Spinal cord (tissue), 9 donors: ENCODE measurements at regions not wholly inside any gene's neighbourhood (a gene's known extent, or its start where the extent isn't known, plus 50 kb on each side); places are given as distances from the start of the nearest gene placed in this dataset.

Experiments used
- DNase-seq, 6 donors: peaks; one replicate each; pipeline versions ENCODE4 v3.0.0 to v3.0.0-alpha.2; 2013 to 2015; ENCODE audit warnings: low spot score in 6 of 6, low read depth in 4 of 6
- H3K27ac ChIP-seq: one replicate; pipeline ENCODE4 v1.5.1; 2013; ENCODE audit warnings: low read depth, low read length, control low read depth
- H3K27me3 ChIP-seq: one replicate; pipeline ENCODE4 v1.6.1; 2013; ENCODE audit warnings: low read length; ENCODE audit not compliant: control insufficient read depth, insufficient read depth
- H3K36me3 ChIP-seq: one replicate; pipeline ENCODE4 v1.6.1; 2013; ENCODE audit warnings: low read length; ENCODE audit not compliant: control insufficient read depth, insufficient read depth
- H3K4me1 ChIP-seq: one replicate; pipeline ENCODE4 v1.6.1; 2013; ENCODE audit warnings: low read length; ENCODE audit not compliant: control insufficient read depth, insufficient read depth
- H3K4me3 ChIP-seq: one replicate; pipeline ENCODE4 v1.5.1; 2013; ENCODE audit warnings: low read depth, low read length, control low read depth
- H3K9me3 ChIP-seq: one replicate; pipeline ENCODE4 v1.6.1; 2013; ENCODE audit warnings: low read length; ENCODE audit not compliant: control insufficient read depth, insufficient read depth
- WGBS: methylation state at CpG from one replicate; pipeline ENCODE4 v1.1.5; 2013; ENCODE audit warnings: missing lambda C conversion rate; ENCODE audit not compliant: insufficient coverage; 5-methylcytosine and 5-hydroxymethylcytosine counted together
- donor health status: healthy.

DNA sequence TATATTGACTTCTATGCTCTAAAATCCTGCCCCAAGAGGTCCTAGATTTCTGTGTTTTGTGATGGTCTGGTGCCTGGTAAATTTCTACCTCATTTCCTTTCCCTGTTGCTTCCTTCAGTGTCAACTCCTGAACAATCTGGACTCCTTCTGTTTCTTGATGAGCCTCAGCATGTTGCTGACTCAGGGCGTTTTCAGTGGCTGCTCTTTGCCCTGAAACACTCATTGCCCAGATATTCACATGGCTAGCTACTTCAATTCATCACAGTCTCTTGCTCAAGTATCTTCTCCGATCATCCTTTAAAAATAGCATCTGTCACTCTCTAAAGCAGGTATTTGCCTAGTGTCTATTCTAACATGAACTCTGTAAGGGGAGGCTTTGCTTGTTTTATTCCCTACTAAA lies 526.3 kb upstream of the RAG2 start:
- no peaks in the 10 kb centered on the region for H3K9me3 ChIP-seq
- no peak for DNase-seq
- no peaks in the 10 kb centered on the region for H3K36me3 ChIP-seq
- WGBS = 67% methylated on average over 1 of the region's 2 CpGs
- H3K27ac ChIP-seq = no peak overlapping the region
- no peaks in the 10 kb centered on the region for H3K4me1 ChIP-seq
- no peaks in the 10 kb centered on the region for H3K27me3 ChIP-seq
- no peak overlapping the region for H3K4me3 ChIP-seq

DNA sequence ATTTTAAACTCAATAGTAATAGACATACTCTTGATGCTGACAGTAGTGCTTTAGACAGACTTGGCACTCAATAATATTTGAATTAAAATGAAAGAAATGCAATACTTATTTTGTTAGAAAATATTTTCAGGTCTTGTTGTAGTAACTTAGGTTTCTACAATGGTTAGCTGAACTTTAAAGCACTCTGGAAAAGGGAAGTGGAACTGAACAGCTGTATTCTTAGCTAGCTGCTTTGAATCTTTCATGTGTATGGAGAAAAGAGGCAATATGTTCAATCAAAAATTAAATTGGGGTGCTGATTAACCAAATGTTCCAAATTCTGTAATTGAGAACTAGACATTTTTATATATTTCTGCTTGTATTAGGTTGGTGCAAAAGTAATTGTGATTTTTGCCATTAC lies 517.9 kb upstream of the RAG2 start:
- no peaks in the 10 kb centered on the region for H3K9me3 ChIP-seq
- no peaks in the 10 kb centered on the region for H3K4me1 ChIP-seq
- H3K27me3 ChIP-seq = no peaks in the 10 kb centered on the region
- DNase-seq = no peak
- no peaks in the 10 kb centered on the region for H3K36me3 ChIP-seq
- no peak overlapping the region for H3K27ac ChIP-seq
- no peak overlapping the region for H3K4me3 ChIP-seq

DNA sequence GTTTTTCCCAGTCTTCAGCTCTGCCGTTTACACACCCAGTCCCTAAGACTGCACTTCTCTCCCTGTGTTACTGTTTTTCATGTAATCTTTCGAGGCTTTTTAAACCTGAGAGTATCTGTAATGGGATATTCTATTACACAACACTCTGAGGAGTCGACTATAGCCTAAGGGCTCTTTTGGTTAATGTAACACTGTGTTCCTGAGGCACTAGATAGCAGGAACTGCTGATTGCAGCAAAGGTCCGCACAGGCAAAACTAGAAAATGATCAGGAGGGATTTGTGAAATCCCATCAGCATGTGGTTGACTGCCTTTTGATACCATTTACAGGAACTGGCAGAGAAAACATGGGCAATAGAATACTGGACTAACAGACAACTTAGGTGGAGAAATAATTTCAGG lies 512.3 kb upstream of the RAG2 start:
- DNase-seq = peak in 1 of 6 donors; percentile 32
- no peaks in the 10 kb centered on the region for H3K27me3 ChIP-seq
- H3K36me3 ChIP-seq = no peaks in the 10 kb centered on the region
- H3K27ac ChIP-seq = no peak overlapping the region
- no peaks in the 10 kb centered on the region for H3K4me1 ChIP-seq
- 84% methylated on average over 2 of the region's 4 CpGs for WGBS
- H3K4me3 ChIP-seq = no peak overlapping the region
- no peaks in the 10 kb centered on the region for H3K9me3 ChIP-seq

DNA sequence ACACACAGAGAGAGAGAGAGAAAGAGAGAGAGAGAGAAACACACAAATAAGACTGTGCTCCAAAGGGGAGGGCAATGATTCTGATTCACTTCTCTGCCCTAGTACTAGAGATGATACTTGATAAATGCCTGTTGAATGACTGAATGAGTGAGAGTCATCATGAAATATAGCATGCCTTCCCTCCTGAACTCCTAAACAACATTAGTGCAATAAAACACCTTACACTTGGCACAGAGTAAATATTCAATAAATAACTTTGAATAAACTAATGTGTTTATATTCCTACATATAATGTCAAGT lies 511.2 kb upstream of the RAG2 start:
- no peak overlapping the region for H3K4me3 ChIP-seq
- H3K27me3 ChIP-seq = no peaks in the 10 kb centered on the region
- no peak overlapping the region for H3K27ac ChIP-seq
- no peaks in the 10 kb centered on the region for H3K9me3 ChIP-seq
- no peaks in the 10 kb centered on the region for H3K4me1 ChIP-seq
- DNase-seq = no peak
- no peaks in the 10 kb centered on the region for H3K36me3 ChIP-seq

DNA sequence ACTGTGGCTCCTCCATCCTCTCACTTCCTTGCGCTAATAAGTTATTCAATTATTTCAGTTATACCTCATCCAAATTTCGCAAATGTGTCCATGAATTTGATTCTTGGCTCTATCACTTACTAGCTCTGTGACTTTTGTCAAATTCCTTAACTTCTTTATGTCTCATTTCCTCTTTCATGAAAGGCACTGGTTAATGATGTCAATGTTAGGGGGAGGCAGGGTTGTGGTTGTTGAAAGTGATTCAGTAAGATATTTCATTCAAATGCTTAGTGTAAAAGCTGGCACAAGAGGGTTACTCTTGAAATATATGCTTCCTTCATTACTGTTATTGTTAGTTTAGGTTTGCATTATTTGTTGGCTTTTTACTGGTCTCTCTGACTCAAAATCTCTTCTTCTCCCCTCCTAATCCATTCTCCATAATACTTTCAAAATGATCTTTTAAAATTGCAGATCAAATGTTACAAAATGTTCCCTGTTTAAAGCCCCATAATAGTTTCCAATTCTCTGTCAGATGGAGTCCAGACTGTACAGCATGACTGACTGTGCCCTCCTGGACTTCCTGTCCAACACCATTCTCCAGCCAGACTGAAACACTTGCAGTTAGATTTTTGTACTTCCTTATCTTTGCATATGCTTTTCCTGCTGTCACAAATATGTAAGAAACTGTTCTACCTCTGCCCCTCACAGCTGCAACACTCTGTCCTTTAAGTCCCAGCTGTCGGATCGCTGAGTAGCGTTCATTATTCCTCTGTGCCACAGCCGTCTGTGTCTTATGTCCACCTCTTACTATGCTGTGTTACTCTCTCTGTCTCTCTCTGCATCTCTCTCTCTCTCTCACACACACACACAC lies 510.6 kb upstream of the RAG2 start:
- peak in 1 of 6 donors; percentile 22 for DNase-seq
- no peaks in the 10 kb centered on the region for H3K36me3 ChIP-seq
- 34% methylated on average over 4 of the region's 6 CpGs for WGBS
- no peak overlapping the region for H3K27ac ChIP-seq
- no peaks in the 10 kb centered on the region for H3K9me3 ChIP-seq
- H3K4me3 ChIP-seq = no peak overlapping the region
- no peaks in the 10 kb centered on the region for H3K4me1 ChIP-seq
- H3K27me3 ChIP-seq = no peaks in the 10 kb centered on the region

DNA sequence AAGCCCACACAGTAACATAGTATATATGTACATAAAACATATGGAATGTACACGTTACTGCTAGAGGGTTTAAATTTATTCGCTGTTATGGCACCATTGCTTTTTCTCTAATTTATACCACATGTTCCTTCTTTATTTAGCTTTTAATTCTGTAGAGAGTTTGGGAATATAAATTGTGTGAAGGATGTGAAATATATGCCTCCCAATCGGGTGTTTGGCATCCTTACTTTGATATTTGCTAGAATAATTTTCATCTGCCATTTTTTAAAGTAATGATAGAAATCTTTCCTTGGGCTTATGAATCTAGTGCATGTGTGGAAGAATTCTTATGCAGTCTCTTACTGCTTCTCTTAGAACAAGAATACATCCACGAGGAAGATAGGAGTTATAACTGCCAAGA lies 509.8 kb upstream of the RAG2 start:
- no peak overlapping the region for H3K4me3 ChIP-seq
- whole genome bisulfite sequencing = no CpG with 5 or more reads among the region's 4 CpGs
- no peaks in the 10 kb centered on the region for H3K27me3 ChIP-seq
- H3K4me1 ChIP-seq = no peaks in the 10 kb centered on the region
- peak in 1 of 6 donors; percentile 69 for DNase-seq
- no peak overlapping the region for H3K27ac ChIP-seq
- H3K9me3 ChIP-seq = no peaks in the 10 kb centered on the region
- no peaks in the 10 kb centered on the region for H3K36me3 ChIP-seq

DNA sequence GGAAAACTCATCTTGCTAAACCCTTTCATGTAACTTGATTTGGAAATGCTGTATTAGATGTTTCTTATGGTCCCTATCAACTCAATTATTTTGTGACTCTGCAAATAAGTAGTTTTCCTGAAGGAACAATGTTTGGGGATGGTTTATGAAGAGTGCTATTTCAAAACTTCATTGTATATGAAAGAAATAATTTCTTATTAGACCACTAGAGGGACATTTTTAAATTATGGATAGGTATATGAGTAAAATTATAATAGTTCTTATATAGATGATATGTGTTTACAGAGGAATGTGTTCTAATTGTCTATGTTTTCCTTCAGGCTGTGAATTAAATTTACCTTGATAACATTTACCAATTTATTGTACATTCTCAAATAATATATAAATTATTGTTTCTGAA lies 509.4 kb upstream of the RAG2 start:
- H3K4me3 ChIP-seq = no peak overlapping the region
- no peaks in the 10 kb centered on the region for H3K9me3 ChIP-seq

DNA sequence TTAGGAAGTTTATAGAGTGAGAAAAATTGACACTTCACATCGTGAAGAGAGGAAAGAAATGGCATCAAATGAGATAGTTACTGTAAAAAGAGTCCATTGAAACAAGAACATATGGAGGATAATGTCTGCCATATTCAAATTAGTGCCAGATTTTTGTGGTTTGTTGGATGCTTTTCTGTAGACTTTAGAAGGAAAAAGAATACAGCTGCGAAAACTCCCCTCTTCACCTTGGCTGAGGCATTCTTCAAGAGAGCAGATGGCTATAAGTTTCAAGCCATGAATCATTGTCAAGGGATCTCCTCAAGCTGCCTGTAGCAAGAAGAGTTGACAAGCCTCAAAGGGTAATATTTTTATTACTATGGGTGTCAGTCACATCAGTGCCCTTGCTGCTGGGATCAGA lies 507.4 kb upstream of the RAG2 start:
- no peak overlapping the region for H3K4me3 ChIP-seq
- DNase-seq = peak in 2 of 6 donors; percentile 43 to 85
- WGBS = 60% methylated on average over 1 of the region's 2 CpGs

More for the DNA sequence above, 509.4 kb upstream of the RAG2 start:
- Histone ChIP-seq H3K36me3 (no peaks in the 10 kb centered on the region), H3K27ac (no peak overlapping the region), H3K4me1 (no peaks in the 10 kb centered on the region), H3K27me3 (no peaks in the 10 kb centered on the region)
- no peak for DNase-seq

DNA sequence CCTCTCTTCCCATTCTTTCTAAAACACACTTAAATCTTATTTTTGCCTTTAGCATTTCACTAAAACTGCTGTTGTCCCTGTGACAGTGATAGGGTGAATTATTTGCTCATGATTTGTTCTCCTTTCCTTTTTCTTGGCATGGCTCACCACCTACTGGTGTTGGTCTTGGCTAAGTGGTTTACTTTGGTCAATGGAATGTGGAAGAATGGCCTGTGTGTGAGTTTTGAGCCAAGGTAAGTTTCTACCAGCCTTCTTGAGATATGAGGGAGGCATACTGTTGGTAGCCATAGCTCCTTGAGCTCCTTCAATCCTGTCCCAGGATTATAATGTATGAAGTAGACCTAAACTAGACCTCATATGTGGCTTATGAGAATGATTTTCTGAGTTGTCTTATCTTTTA lies 506.3 kb upstream of the RAG2 start:
- Histone ChIP-seq H3K36me3 (no peaks in the 10 kb centered on the region), H3K27me3 (no peaks in the 10 kb centered on the region), H3K9me3 (no peaks in the 10 kb centered on the region), H3K4me1 (no peaks in the 10 kb centered on the region), H3K4me3 (no peak overlapping the region), H3K27ac (no peak overlapping the region)
- DNase-seq = no peak

More for the DNA sequence above, 507.4 kb upstream of the RAG2 start:
- Histone ChIP-seq H3K4me1 (no peaks in the 10 kb centered on the region), H3K27me3 (no peaks in the 10 kb centered on the region), H3K9me3 (no peaks in the 10 kb centered on the region), H3K36me3 (no peaks in the 10 kb centered on the region), H3K27ac (no peak overlapping the region)

DNA sequence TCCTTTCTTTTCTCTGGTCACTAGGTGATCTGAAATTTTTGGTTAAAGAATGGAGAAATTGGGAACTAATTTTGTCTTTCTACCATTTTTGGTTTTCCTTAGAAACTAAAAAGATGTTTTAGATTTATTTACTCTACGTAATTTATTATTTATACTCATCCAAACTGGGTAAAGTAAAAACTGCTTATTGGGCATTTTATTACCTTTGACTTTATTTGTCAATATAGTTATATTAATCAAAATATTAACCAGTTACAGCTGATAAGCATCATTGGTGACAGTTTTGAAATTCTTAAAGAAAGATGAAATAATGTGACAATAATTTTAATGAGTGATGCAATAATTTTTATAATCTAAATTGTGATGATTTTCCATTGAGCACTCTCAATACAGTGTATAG lies 502.0 kb upstream of the RAG2 start:
- H3K36me3 ChIP-seq = no peaks in the 10 kb centered on the region
- no peaks in the 10 kb centered on the region for H3K27me3 ChIP-seq
- H3K4me3 ChIP-seq = no peak overlapping the region
- no peaks in the 10 kb centered on the region for H3K9me3 ChIP-seq
- no peak for DNase-seq
- H3K27ac ChIP-seq = no peak overlapping the region
- no CpG with 5 or more reads among the region's 1 CpG for WGBS
- H3K4me1 ChIP-seq = no peaks in the 10 kb centered on the region
